SK-N-MC (cell line): ENCODE measurements at regions not wholly inside any gene's neighbourhood (a gene's known extent, or its start where the extent isn't known, plus 50 kb on each side); places are given as distances from the start of the nearest gene placed in this dataset.

Experiments used
- EZH2 ChIP-seq: fragments of 200-600 bp; sonication (generic); IDR thresholded peaks from one replicate; pipeline ENCODE4 v1.6.1; 2017; ENCODE audit warnings: antibody characterized with exemption
- POLR2AphosphoS5 ChIP-seq: IDR thresholded peaks from 2 replicates; pipeline ENCODE4 v1.6.1; 2012; ENCODE audit warnings: mild to moderate bottlenecking, low read depth, low read length, borderline replicate concordance

DNA sequence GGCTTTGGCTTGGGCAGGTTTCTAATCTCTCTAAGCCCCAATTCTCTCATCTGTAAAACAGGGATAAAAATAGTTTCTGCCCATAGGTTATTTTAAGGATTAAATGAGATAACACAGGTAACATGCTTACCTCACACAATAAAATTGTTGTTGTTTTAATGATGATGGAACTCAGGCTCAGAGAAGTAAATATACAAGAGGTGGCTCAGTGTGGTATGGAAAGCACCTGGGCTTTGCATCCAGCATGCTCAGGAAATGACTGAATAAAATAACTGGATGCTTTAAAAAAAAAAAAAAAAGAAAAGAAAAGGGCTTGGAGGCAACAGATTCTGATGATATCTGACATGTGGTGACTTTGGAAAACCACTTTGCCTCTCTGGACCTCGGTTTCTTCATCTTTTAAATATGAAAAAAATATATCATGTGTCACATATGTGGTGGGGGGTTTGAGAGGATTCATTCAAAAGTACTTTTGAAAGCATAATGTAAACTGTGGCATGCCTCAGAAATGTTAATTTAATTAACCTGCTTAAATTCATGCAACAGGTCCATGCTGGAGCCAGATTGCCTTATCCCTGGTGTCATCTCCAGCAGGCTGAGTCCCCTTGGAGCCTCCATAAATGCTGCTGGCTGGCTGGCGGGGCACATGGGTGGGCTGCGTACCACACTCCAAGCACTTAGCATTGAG, 112.8 kb upstream of the CDC42EP3 start:
- no peak for TF ChIP-seq POLR2AphosphoS5
- no peak for TF ChIP-seq EZH2
